BJ (cell line): ENCODE measurements at regions not wholly inside any gene's neighbourhood (a gene's known extent, or its start where the extent isn't known, plus 50 kb on each side); places are given as distances from the start of the nearest gene placed in this dataset.

Experiments used
- CTCF ChIA-PET: fragments of 350-600 bp; formaldehyde crosslinking; extraction: SDS; loops from one replicate; lab custom pipeline; 2021; ENCODE audit warnings: antibody characterized with exemption, inconsistent platforms; lab: Yijun Ruan, JAX
- POLR2A ChIA-PET: fragments of 300-600 bp; sonication (Branson Sonifier 250); formaldehyde crosslinking; extraction: SDS; loops from one replicate; lab custom pipeline; 2021; ENCODE audit warnings: antibody characterized with exemption; lab: Charles Lee
- DNase-seq: peaks from one replicate; pipeline ENCODE4 v3.0.0-alpha.2; 2011; ENCODE audit warnings: low read depth
- H3K27me3 ChIP-seq: 2 replicates; pipeline ENCODE4 v1.6.0; 2011; ENCODE audit warnings: low read length; ENCODE audit not compliant: control insufficient read depth, insufficient read depth
- H3K36me3 ChIP-seq: 2 replicates; pipeline ENCODE4 v1.5.1; 2011; ENCODE audit warnings: low read length; ENCODE audit not compliant: control insufficient read depth, insufficient read depth
- H3K4me3 ChIP-seq: 2 replicates; pipeline ENCODE4 v1.5.1; 2011; ENCODE audit warnings: low read depth, mild to moderate bottlenecking, control low read depth, low read length
- CTCF ChIP-seq: IDR thresholded peaks from 2 replicates; pipeline ENCODE4 v1.5.1; 2011; ENCODE audit warnings: low read depth, mild to moderate bottlenecking, control low read depth, inconsistent platforms, low read length, moderate library complexity; ENCODE audit not compliant: insufficient read depth

- TF ChIP-seq CTCF: no peak
- no peak for DNase-seq
- H3K36me3 ChIP-seq: no peaks in the 10 kb centered on the region
- CTCF ChIA-PET: no interaction called here
- POLR2A ChIA-PET: no interaction called here
- no peak overlapping the region for H3K4me3 ChIP-seq
- H3K27me3 ChIP-seq: no peaks in the 10 kb centered on the region
Observed at GRCh38 chr18:72174972-72175649, 369.0 kb downstream of the CBLN2 start.

DNA sequence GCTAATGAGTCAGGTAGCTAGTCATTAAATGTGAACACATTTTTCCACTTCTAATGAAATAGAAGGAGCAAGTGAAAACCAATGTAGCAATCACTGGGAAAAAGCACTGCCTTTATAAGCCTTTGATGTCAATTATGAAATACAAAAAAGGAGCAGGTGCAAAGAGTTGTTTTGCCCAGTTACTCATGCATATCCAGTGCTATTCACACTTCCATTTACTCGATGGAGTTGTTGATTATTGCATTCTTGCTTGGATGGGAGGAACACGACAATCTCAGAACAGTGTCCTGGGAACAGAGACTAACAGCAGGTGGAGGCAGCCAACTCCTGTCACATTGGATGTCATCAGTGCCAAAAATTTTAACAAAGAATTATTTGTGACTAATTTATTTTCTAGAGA is 372.5 kb downstream of the CBLN2 start:
- no peak for TF ChIP-seq CTCF
- H3K36me3 ChIP-seq: no peaks in the 10 kb centered on the region
- DNase-seq: no peak
- ChIA-PET POLR2A (no interaction called here), CTCF (no interaction called here)
- H3K4me3 ChIP-seq: no peak overlapping the region
- H3K27me3 ChIP-seq: no peaks in the 10 kb centered on the region

DNA sequence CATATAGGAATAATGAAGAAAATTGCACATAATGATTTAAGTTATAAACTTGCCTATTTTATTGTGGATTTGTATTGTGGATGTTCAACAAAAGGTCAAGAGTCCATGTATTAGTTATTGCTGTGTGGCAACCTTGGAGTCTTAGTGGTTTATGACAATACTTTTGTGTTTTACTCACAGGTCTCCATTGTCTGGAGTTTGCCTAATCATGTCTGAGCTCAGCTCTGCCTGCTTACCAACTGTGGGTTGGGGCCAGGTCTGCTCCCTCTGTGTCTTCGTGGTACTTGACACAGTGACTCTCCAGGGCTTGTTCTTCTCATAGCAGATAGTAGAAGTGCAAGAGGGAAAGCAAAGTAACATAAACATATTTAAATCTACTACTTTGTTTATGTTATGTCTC is 382.5 kb downstream of the CBLN2 start:
- no peaks in the 10 kb centered on the region for H3K36me3 ChIP-seq
- no peak for DNase-seq
- no peaks in the 10 kb centered on the region for H3K27me3 ChIP-seq
- no peak overlapping the region for H3K4me3 ChIP-seq
- ChIA-PET CTCF (no interaction called here), POLR2A (no interaction called here)
- TF ChIP-seq CTCF: no peak

- CTCF ChIA-PET: no interaction called here
- H3K4me3 ChIP-seq: no peak overlapping the region
- POLR2A ChIA-PET: no interaction called here
- H3K27me3 ChIP-seq: no peaks in the 10 kb centered on the region
- DNase-seq: no peak
- H3K36me3 ChIP-seq: no peaks in the 10 kb centered on the region
- no peak for TF ChIP-seq CTCF
Observed at GRCh38 chr18:72160510-72161445, 383.4 kb downstream of the CBLN2 start.

DNA sequence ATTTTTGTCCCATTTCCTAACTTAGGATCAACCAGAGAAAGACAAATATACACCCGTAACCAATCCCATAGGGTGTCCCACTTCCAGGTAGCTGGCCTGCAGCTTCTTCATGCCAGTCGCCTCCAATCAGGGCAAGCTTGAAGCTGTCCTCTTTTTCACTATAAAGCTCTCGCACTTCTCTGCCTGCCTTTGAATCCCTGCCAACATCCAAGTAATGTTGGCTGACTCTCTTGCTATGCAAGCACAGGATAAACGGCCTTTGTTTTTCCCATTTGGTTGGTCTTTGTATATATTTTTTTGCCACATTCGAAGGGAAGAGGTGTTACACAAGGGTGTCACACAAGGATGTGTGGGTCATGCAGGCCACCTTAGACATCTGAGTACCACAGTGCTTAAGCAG is 388.8 kb downstream of the CBLN2 start:
- POLR2A ChIA-PET: no interaction called here
- Histone ChIP-seq H3K4me3 (no peak overlapping the region), H3K27me3 (no peaks in the 10 kb centered on the region), H3K36me3 (no peaks in the 10 kb centered on the region)
- CTCF ChIA-PET: no interaction called here
- TF ChIP-seq CTCF: no peak
- DNase-seq: no peak
